ENCODE measurements at regions not wholly inside any gene's neighbourhood (a gene's known extent, or its start where the extent isn't known, plus 50 kb on each side); places are given as distances from the start of the nearest gene placed in this dataset.
"Not testable (repeated sequence)": the region's sequence is repeated elsewhere in the genome, so short reads cannot be mapped to it uniquely, and the experiment has no call there.

GRCh38 chr13:22952018-22952417, 228.8 kb upstream of the SGCG start:
- not testable (repeated sequence) for TF ChIP-seq CTCF (IDR thresholded peaks at IDR 0.05); SIN3A (IDR thresholded peaks at IDR 0.05; ENCODE audit: borderline replicate concordance, insufficient read depth, low read depth, low read length); POLR2AphosphoS5 (IDR thresholded peaks at IDR 0.05; ENCODE audit: low read depth, low read length); REST (IDR thresholded peaks at IDR 0.05; ENCODE audit: insufficient read depth in 1 of 2, low read depth in 2 of 2, low read length in 1 of 2); TCF7L2 (IDR thresholded peaks at IDR 0.05; ENCODE audit: low read depth, low read length)
